ENCODE measurements at regions not wholly inside any gene's neighbourhood (a gene's known extent, or its start where the extent isn't known, plus 50 kb on each side); places are given as distances from the start of the nearest gene placed in this dataset.

DNA sequence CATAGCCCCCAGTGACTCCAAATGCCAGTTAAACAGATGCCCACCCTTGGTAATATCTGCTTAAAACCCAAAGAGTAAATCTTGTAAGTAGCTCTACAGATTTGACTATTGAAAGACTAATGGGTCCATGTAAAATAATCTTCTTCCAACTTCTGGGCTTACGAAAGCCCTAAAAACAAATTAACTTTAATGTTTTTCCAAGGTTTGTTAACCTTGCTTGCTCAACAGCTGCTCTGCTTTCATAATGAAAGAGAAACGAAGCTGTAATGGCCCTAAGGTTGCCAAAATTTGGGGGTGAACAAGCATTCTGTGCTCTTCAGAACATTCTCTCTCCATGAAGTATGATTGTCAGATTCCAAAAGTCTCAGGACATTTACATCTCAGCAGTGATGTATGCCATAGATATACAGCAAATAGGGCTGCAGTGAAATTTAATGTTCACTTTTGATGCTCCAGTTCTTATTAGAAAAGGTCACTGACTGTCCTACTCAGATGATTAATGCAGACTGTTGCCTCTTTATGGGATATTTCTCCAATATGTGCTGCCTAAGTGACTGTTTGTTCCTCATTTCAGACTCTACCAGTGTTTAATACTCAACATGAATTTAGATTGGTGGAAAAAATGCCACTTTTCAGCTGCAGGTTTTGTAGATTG, 436.3 kb upstream of the CHST9 start:
- no peak for DNase-seq
- H3K9ac ChIP-seq (ENCODE audit: insufficient read depth, low read length, poor library complexity, severe bottlenecking), result no peak overlapping the region
- Mint-ChIP-seq H3K4me1 (no peaks in the 10 kb centered on the region), H3K27ac (no peak overlapping the region), H3K4me3 (no peak overlapping the region), H3K9me3 (peaks cover 0 to 3% (median 0%) of the 10 kb centered on the region in 7 donors), H3K36me3 (no peaks in the 10 kb centered on the region), H3K27me3 (ENCODE audit: low read depth in 3 of 3) (peaks cover 0 to 4% (median 1%) of the 10 kb centered on the region in 3 donors)
- 100% methylated on average over 1 of the region's 2 CpGs for WGBS (ENCODE audit: insufficient coverage)
- no peak overlapping the region for H3K4me2 ChIP-seq (replicated peaks; ENCODE audit: extremely low read depth, low read length, poor library complexity, severe bottlenecking)
- intact Hi-C loops (cut with micrococcal nuclease), result no loop called here
- H2AFZ ChIP-seq (ENCODE audit: insufficient read depth, low read depth, low read length, poor library complexity, severe bottlenecking), result no peak overlapping the region
- H4K20me1 ChIP-seq (ENCODE audit: insufficient read depth, low read length), result no peaks in the 10 kb centered on the region
- no peaks in the 10 kb centered on the region for H3K79me2 ChIP-seq (ENCODE audit: insufficient read depth, low read length)
- TF ChIP-seq CTCF (IDR thresholded peaks at IDR 0.05), result no peak
- no peaks in the 10 kb centered on the region for H3K27me3 ChIP-seq (ENCODE audit: control insufficient read depth in 2 of 2, insufficient read depth in 2 of 2, low read length in 2 of 2)
- H3K4me1 ChIP-seq (ENCODE audit: control insufficient read depth in 1 of 2, insufficient read depth in 2 of 2, low read length in 2 of 2), result no peaks in the 10 kb centered on the region
- no peaks in the 10 kb centered on the region for H3K9me3 ChIP-seq (replicated peaks in 1 of 2; ENCODE audit: control insufficient read depth in 1 of 2, insufficient read depth in 1 of 2, low read length in 2 of 2)
- no peak overlapping the region for H3K27ac ChIP-seq (ENCODE audit: low read depth in 1 of 2, low read length in 2 of 2)
- H3K4me3 ChIP-seq (replicated peaks in 1 of 3; ENCODE audit: low read depth in 2 of 3, low read length in 3 of 3), result no peak overlapping the region
- no peaks in the 10 kb centered on the region for H3K36me3 ChIP-seq (replicated peaks in 1 of 2; ENCODE audit: control insufficient read depth in 1 of 2, insufficient read depth in 2 of 2, low read length in 2 of 2)

DNA sequence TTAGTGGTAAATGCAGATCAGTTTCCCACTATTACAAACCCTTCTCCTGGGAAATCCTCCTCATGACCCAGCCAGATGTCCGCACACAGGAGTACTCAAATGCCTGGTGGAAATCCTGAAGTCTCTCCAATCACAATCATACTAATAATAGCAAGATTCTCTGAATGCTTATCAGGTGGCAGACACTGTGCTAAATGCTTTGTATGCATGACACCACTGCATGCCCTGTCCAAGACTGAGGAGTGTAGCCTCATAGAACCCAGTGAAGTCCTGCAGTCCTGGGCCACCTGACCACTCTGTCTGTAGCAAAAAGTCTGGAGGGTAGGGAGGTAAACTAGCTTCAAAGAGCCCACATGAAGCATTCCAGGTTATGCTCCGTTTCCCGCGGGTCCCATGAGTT, 434.8 kb upstream of the CHST9 start:
- no peak overlapping the region for H3K27ac Mint-ChIP-seq
- WGBS (ENCODE audit: insufficient coverage), result 100% methylated on average over 2 of the region's 4 CpGs
- intact Hi-C loops (cut with micrococcal nuclease), result no loop called here

More for the DNA sequence above, 434.8 kb upstream of the CHST9 start:
- H3K79me2 ChIP-seq (ENCODE audit: insufficient read depth, low read length), result no peaks in the 10 kb centered on the region
- H3K4me1 ChIP-seq (ENCODE audit: control insufficient read depth in 1 of 2, insufficient read depth in 2 of 2, low read length in 2 of 2), result no peaks in the 10 kb centered on the region
- TF ChIP-seq CTCF (IDR thresholded peaks at IDR 0.05), result no peak
- H3K4me1 Mint-ChIP-seq, result no peaks in the 10 kb centered on the region
- no peaks in the 10 kb centered on the region for H3K36me3 Mint-ChIP-seq
- peaks cover 0 to 3% (median 2%) of the 10 kb centered on the region in 3 donors for H3K27me3 Mint-ChIP-seq (ENCODE audit: low read depth in 3 of 3)
- no peak overlapping the region for H3K4me3 ChIP-seq (replicated peaks in 1 of 3; ENCODE audit: low read depth in 2 of 3, low read length in 3 of 3)
- H3K4me2 ChIP-seq (replicated peaks; ENCODE audit: extremely low read depth, low read length, poor library complexity, severe bottlenecking), result no peak overlapping the region
- H3K27ac ChIP-seq (ENCODE audit: low read depth in 1 of 2, low read length in 2 of 2), result no peak overlapping the region
- no peaks in the 10 kb centered on the region for H3K27me3 ChIP-seq (ENCODE audit: control insufficient read depth in 2 of 2, insufficient read depth in 2 of 2, low read length in 2 of 2)
- peaks cover 0 to 3% (median 0%) of the 10 kb centered on the region in 7 donors for H3K9me3 Mint-ChIP-seq
- no peak overlapping the region for H3K9ac ChIP-seq (ENCODE audit: insufficient read depth, low read length, poor library complexity, severe bottlenecking)
- no peaks in the 10 kb centered on the region for H4K20me1 ChIP-seq (ENCODE audit: insufficient read depth, low read length)
- no peak overlapping the region for H3K4me3 Mint-ChIP-seq
- DNase-seq, result no peak
- no peaks in the 10 kb centered on the region for H3K36me3 ChIP-seq (replicated peaks in 1 of 2; ENCODE audit: control insufficient read depth in 1 of 2, insufficient read depth in 2 of 2, low read length in 2 of 2)
- H3K9me3 ChIP-seq (replicated peaks in 1 of 2; ENCODE audit: control insufficient read depth in 1 of 2, insufficient read depth in 1 of 2, low read length in 2 of 2), result no peaks in the 10 kb centered on the region
- H2AFZ ChIP-seq (ENCODE audit: insufficient read depth, low read depth, low read length, poor library complexity, severe bottlenecking), result no peak overlapping the region
